Hematopoietic multipotent progenitor cell treated with erythropoietin and hydrocortisone succinate and interleukin-3 and kit ligand, for 6 days (in vitro differentiated cells): ENCODE measurements at regions not wholly inside any gene's neighbourhood (a gene's known extent, or its start where the extent isn't known, plus 50 kb on each side); places are given as distances from the start of the nearest gene placed in this dataset.

Source experiments
- DNase-seq: peaks from one replicate; pipeline ENCODE4 v3.0.0-alpha.2; 2015

DNA sequence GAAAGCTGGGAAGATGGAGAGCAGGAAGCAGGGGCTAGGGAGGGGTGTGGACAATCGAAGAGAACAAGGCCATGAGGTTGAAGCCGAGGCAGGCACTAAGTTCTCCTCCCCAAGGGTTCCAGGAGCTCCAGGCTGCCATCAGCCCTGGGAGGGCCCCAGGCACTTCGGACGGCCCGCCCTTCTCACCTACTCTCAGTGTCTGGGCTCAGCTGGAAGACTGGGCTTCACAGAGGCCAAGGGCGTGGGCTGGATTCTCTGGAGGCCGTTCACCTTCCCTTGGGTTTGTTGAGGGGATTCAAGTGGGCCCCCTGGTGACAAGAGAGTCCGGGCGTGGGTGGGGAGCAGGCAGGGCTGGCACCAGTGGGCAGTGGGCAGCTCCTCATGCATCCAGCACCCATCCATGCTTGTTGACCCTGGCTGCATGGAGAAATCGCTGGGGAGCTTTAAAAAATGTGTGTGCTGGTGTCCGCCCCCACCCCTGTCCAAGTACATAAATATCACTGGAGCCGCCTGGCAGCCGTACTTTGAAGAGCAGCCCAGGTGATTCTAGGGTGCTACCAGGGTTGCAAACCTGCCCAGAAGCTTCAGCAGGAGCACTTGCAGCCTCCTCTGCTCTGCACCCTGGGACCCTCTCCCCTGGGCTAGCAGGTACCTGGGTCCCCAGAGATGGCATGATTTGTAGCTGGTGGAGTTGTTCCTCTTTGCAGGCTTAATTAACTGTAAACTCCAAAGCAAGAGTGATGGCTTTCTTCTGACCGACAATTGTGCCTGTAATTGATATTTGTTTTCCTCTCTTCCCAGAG lies 74.3 kb downstream of the RTL6 start:
- DNase-seq: no peak

- no peak for DNase-seq
These were observed 75.2 kb downstream of the RTL6 start for GRCh38 chr22:44422746-44423380.

- DNase-seq: no peak
These were observed 78.6 kb downstream of the RTL6 start for GRCh38 chr22:44419429-44419828.

- no peak for DNase-seq
These were observed 84.8 kb downstream of the RTL6 start for GRCh38 chr22:44413211-44413610.

GRCh38 chr22:44412136-44412731 lies 85.8 kb downstream of the RTL6 start:
- DNase-seq: no peak

DNA sequence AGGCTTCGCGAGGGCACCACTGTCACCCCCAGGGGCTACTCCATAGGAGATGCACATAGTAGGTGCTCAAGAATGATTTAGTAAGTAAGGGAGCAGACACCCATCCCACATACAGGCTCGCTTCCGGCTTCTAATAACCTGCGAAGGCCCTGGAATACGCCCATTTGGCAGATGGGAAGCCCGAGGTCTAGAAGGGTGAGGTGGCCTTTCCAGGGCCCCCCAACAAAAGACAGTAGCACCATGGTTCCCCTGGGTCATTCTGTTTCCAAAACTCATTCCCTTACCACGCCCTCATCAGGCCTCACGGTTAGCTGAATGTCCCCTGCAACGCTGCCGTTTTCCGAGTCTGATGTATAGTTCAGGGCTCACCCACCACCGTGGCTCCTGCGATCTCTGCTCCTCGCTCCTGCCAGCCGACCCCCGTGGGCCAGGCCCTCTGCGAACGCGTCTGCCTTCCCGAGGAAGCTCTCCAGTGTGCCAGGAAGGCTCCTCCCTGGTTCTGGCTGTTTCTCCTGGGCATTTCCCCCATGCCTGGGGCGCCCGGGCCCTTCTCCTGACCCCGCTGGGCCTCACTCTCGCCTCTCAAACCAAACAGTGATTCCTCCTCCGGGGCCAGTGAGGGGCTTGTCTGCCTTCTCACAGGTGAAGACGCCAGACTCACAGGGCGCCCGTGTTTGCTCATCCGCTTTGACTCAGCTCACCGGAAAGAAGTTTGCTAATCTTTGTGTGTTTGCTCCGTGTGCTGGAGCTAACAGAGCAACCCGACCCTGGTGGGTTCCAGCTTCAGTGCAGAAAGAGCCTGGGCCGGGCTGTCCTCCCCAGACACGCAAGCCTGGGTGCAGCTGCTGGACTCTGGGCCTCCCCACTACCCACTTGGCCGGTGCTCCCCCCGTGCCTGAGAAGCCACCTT lies 86.6 kb downstream of the RTL6 start:
- DNase-seq: no peak

- no peak for DNase-seq
These were observed 87.5 kb downstream of the RTL6 start for GRCh38 chr22:44410451-44410991.

GRCh38 chr22:44409974-44410316 lies 88.1 kb downstream of the RTL6 start:
- DNase-seq: no peak

DNA sequence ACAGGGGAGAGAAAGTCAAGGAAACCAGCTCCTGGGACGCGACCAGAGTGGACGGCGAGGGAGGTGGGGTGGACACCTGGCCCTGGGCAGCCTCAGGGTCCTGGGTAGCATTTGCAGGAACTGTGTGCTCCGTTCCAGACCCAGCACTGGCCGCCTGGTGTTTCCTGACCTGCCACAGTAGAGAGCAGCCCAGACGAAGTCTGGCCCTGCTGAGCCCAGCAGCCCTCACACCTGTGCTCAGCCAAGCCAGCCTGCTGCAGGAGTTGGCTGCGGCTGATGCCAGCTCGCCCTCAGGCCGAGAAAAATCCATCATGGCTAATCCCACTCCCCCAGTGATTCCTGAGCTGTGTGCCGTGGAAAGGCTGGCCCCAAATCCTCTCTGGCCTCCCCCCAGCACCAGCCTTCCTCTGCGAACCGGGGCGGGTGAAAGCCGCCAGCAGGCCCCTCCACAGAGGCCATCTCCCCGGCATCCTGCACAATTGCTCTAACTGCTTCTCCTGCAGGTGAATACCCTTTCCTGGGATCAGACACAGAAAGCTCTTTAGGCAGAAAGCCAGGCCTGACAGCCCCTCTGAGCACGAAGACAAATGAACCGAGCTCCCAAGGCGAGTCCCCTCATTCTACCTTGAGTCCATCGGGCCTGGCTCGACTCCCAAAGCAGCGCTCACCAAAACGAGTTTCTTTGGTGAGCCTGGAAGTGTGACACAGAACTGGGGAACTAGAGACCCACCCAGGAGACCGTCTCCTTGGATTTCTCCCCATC lies 88.6 kb downstream of the RTL6 start:
- DNase-seq: no peak

DNA sequence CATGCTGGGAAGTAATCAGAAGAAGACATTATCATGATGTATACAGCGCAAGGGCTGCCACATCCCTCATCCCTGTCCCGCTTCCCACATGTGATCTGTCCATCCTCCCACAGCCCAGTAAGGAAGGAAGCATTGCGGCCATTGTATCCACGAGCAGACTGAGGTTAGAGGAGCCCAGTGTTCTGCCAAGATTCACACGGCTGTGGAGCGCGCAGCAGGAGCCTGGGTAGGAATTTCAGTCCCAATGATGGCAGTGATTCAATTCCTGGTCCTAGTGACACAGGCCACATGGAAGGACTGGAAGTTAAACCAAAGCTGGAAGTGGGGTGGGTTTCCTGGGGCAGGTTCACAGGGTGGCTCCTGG lies 89.2 kb downstream of the RTL6 start:
- DNase-seq: no peak

- no peak for DNase-seq
These were observed 89.8 kb downstream of the RTL6 start for GRCh38 chr22:44407987-44408828.

DNA sequence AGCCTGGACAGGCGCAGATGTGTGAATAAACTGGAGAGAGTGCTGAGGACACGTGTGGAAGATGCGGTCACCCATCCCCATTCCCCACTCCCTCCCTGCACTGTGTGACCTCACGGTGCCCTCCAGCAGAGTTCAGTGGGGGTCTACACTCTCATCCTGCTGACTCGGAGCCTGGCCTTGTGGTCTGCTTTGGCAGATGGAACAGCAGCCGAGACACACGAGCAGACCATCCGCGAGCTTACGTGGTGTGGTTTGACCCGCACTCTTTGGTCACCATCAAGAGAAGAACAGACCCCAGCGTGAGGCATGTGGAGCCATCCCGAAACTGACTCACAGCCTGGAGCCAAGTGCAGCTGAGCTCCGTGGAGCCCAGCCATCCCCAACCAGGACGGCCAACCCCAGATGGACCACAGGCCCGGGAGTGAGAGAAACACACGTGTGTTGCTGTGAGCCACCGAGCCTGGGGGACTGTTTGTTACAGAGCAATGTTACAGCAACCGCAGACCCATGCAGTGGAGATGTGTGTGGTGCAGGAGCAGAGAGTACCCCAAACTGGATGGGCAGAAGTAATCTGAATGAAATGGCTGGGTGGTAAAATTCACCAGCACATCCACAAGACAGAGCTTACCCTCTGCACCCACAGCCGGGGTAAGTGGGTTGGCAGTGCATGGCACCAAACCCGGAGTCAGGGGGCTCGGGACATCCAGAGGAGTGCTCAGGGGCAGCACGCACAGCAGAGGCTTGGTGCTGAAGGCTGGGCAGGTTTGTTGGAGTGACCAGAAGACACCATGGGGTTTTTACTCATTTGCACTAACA lies 90.7 kb downstream of the RTL6 start:
- DNase-seq: no peak

- DNase-seq: no peak
These were observed 91.5 kb downstream of the RTL6 start for GRCh38 chr22:44406341-44407170.

- no peak for DNase-seq
These were observed 92.4 kb downstream of the RTL6 start for GRCh38 chr22:44405661-44406060.

- no peak for DNase-seq
These were observed 91.7 kb upstream of the SHISAL1 start for GRCh38 chr22:44404341-44405020.

GRCh38 chr22:44403602-44404329 lies 91.0 kb upstream of the SHISAL1 start:
- DNase-seq: no peak

GRCh38 chr22:44403166-44403565 lies 90.4 kb upstream of the SHISAL1 start:
- DNase-seq: no peak
